ENCODE measurements at regions not wholly inside any gene's neighbourhood (a gene's known extent, or its start where the extent isn't known, plus 50 kb on each side); places are given as distances from the start of the nearest gene placed in this dataset.

- TF ChIP-seq ESRRA (IDR thresholded peaks at IDR 0.05; ENCODE audit: low read length): no peak
- no peak for TF ChIP-seq MYC (IDR thresholded peaks at IDR 0.05; ENCODE audit: insufficient read depth, insufficient read length, insufficient replicate concordance, low read length, severe bottlenecking)
- TF ChIP-seq NR2C1 (IDR thresholded peaks at IDR 0.05): 0 out of 2 replicates have a peak, but pooled peaks have one; percentile 15
- TF ChIP-seq SP1 (IDR thresholded peaks at IDR 0.05; ENCODE audit: low read depth, low read length): no peak
- TF ChIP-seq RAD21 (IDR thresholded peaks at IDR 0.05; ENCODE audit: insufficient read depth, low read depth, low read length): peak; percentile 75
- no peak for TF ChIP-seq CEBPB (IDR thresholded peaks at IDR 0.05; ENCODE audit: borderline replicate concordance in 1 of 2, low read depth in 2 of 2, low read length in 2 of 2)
- no peak for TF ChIP-seq SREBF2 (IDR thresholded peaks at IDR 0.05; ENCODE audit: low read length)
- TF ChIP-seq SMC3 (IDR thresholded peaks at IDR 0.05; ENCODE audit: borderline replicate concordance, low read length): peak; percentile 76
- TF ChIP-seq ZNF622 (IDR thresholded peaks at IDR 0.05): no peak
- TF ChIP-seq REST (IDR thresholded peaks at IDR 0.05; ENCODE audit: low read depth, low read length): no peak
- no peak for TF ChIP-seq WRNIP1 (IDR thresholded peaks at IDR 0.05; ENCODE audit: borderline replicate concordance, low read depth, low read length)
- no peak for TF ChIP-seq NFXL1 (IDR thresholded peaks at IDR 0.05; ENCODE audit: borderline replicate concordance)
- TF ChIP-seq RUNX3 (IDR thresholded peaks at IDR 0.05; ENCODE audit: low read length): no peak
- TF ChIP-seq ZNF217 (IDR thresholded peaks at IDR 0.05): no peak
- TF ChIP-seq, protein P1, sequence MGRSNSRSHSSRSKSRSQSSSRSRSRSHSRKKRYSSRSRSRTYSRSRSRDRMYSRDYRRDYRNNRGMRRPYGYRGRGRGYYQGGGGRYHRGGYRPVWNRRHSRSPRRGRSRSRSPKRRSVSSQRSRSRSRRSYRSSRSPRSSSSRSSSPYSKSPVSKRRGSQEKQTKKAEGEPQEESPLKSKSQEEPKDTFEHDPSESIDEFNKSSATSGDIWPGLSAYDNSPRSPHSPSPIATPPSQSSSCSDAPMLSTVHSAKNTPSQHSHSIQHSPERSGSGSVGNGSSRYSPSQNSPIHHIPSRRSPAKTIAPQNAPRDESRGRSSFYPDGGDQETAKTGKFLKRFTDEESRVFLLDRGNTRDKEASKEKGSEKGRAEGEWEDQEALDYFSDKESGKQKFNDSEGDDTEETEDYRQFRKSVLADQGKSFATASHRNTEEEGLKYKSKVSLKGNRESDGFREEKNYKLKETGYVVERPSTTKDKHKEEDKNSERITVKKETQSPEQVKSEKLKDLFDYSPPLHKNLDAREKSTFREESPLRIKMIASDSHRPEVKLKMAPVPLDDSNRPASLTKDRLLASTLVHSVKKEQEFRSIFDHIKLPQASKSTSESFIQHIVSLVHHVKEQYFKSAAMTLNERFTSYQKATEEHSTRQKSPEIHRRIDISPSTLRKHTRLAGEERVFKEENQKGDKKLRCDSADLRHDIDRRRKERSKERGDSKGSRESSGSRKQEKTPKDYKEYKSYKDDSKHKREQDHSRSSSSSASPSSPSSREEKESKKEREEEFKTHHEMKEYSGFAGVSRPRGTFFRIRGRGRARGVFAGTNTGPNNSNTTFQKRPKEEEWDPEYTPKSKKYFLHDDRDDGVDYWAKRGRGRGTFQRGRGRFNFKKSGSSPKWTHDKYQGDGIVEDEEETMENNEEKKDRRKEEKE (IDR thresholded peaks at IDR 0.05): no peak
- TF ChIP-seq STAT3 (IDR thresholded peaks at IDR 0.05; ENCODE audit: low read depth, low read length): no peak
- TF ChIP-seq POLR2A (IDR thresholded peaks at IDR 0.05; ENCODE audit: low read depth, low read length): no peak
- TF ChIP-seq ZNF24 (IDR thresholded peaks at IDR 0.05): 0 out of 2 replicates have a peak, but pooled peaks have one; percentile 21
Observed at GRCh38 chr3:632571-633170, 436.1 kb downstream of the CHL1 start (continued).

Measured in GM12878 (cell line).